ENCODE measurements at regions not wholly inside any gene's neighbourhood (a gene's known extent, or its start where the extent isn't known, plus 50 kb on each side); places are given as distances from the start of the nearest gene placed in this dataset.

DNA sequence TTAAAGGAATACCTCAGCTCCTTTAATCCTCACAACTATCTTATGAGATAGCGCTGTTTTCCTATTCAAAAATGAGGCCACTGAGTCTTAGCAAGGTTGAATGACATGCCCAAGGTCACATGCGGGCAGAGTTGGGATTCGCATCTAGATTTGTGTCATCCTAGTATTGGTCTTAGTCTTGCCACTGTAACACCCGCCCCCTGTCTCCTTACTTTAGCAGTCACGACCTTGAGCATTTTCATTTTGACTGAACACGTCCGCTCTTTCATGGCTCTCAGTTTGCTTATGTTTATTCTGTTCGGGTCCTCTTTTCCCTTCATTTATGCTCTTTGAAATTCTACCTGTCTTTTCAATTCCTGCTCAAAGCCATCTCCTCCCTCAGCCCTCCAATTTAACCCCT lies 112.5 kb upstream of the CADPS start:
- TF ChIP-seq, protein P1, sequence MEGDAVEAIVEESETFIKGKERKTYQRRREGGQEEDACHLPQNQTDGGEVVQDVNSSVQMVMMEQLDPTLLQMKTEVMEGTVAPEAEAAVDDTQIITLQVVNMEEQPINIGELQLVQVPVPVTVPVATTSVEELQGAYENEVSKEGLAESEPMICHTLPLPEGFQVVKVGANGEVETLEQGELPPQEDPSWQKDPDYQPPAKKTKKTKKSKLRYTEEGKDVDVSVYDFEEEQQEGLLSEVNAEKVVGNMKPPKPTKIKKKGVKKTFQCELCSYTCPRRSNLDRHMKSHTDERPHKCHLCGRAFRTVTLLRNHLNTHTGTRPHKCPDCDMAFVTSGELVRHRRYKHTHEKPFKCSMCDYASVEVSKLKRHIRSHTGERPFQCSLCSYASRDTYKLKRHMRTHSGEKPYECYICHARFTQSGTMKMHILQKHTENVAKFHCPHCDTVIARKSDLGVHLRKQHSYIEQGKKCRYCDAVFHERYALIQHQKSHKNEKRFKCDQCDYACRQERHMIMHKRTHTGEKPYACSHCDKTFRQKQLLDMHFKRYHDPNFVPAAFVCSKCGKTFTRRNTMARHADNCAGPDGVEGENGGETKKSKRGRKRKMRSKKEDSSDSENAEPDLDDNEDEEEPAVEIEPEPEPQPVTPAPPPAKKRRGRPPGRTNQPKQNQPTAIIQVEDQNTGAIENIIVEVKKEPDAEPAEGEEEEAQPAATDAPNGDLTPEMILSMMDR (IDR thresholded peaks at IDR 0.05; ENCODE audit: poor library complexity, severe bottlenecking), result no peak
- TF ChIP-seq EZH2 (IDR thresholded peaks at IDR 0.05; ENCODE audit: borderline replicate concordance, insufficient read depth, low read length, poor library complexity, severe bottlenecking), result no peak
- TF ChIP-seq POLR2AphosphoS5 (IDR thresholded peaks at IDR 0.05), result no peak
- no peak for TF ChIP-seq TAF1 (IDR thresholded peaks at IDR 0.05; ENCODE audit: low read depth)
- no peak for TF ChIP-seq RAD21 (conservative IDR thresholded peaks at IDR 0.05)
- no peak for TF ChIP-seq EP300 (conservative IDR thresholded peaks at IDR 0.05; ENCODE audit: poor library complexity, severe bottlenecking)
- TF ChIP-seq MXI1 (conservative IDR thresholded peaks at IDR 0.05; ENCODE audit: poor library complexity, severe bottlenecking), result no peak

Data from neural cell (in vitro differentiated cells).